ENCODE measurements at regions not wholly inside any gene's neighbourhood (a gene's known extent, or its start where the extent isn't known, plus 50 kb on each side); places are given as distances from the start of the nearest gene placed in this dataset.
"Not testable (repeated sequence)": the region's sequence is repeated elsewhere in the genome, so short reads cannot be mapped to it uniquely, and the experiment has no call there.

DNA sequence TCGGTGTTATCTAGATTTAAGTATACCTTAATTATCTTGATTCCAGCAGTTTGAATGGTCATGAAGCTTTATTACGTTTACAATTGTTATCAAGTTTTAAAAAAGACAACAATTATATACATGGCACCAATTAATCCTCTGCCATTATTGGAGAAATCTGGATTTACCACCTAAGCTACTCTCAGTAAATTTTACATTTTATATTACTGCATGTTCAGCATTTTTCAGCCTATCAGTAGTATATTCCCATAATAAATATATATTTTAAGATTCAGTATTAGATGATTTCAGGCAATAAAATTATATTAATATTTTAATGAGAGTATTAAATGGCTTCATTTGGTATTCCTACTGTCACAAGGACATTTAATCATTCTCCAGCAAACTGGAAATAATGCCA is 264.5 kb upstream of the PRDM9 start:
- no peak for DNase-seq (ENCODE audit: low spot score)

DNA sequence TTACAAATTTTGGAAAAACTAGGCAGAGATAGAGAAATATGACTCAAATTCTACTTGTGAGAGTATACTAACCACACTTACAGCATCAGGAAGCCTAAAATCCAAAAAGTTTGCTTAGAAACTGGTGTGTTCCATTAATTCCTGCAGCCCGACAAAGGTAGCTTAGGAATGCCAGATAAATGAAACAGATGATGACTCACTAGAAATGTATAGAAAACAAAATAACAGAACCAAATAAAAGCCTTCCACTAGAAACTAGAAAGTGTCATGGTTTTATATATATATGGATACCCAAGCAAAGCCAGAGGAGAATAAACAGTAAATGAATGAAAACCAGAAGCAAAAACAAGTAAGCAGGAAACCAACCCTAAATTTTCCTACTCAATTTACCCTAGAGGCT is 272.2 kb upstream of the PRDM9 start:
- no peak for DNase-seq (ENCODE audit: low spot score)

DNA sequence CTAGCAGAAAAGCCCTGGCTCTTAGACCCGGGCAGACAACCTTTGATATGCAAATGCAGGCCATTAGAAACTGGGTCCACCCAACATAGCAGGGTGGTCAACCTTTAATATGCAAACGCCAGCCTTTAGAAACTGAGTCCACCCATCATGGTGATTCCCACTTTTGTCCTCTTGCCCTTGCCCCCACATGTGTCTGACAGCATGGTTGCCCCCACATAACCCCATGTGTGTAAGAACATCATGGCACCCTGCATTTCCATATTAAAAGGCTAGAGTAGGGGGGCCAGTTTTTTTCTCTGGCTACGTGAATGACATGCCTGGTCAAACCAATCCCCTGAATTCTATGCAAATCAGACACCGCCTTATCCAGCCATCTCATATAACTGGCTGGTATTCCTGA is 273.2 kb upstream of the PRDM9 start:
- no peak for DNase-seq (ENCODE audit: low spot score)

DNA sequence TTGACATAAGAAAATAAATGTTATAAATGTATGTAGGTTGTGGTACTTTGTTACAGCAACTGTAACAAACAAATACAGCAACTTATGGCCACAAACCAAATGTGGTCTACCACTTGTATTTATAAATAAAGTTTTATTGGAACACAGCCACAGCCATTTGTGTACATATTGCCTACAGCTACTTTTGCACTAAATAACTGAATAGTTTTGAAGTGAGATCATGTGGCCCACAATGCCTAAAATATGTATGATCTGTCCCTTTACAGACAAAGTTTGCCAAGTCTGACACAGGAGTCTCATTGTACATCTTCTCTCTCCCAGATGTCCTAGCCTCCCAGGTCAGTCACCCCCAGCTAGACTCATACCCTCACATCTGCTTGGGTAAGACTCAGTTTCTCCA is 283.6 kb upstream of the PRDM9 start:
- no peak for DNase-seq (ENCODE audit: low spot score)

DNA sequence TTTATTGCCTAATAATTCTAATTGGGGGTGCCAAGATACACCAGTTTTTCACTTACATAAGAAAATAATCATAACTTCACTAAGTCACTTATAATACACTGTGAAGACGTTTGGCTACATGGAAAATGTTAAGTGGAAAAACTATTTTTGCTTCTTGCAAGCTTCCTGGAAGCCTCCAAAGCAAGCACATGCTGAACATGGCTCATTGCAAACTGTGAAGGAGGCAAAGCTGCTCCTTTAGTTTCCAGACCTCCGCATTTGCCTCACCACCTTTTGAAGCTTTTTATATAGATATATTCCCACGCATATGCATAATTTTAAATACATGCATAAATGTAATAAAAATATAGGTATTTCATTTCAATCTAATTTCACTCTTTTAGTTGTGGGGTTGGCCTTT is 285.6 kb upstream of the PRDM9 start:
- no peak for DNase-seq (ENCODE audit: low spot score)

DNA sequence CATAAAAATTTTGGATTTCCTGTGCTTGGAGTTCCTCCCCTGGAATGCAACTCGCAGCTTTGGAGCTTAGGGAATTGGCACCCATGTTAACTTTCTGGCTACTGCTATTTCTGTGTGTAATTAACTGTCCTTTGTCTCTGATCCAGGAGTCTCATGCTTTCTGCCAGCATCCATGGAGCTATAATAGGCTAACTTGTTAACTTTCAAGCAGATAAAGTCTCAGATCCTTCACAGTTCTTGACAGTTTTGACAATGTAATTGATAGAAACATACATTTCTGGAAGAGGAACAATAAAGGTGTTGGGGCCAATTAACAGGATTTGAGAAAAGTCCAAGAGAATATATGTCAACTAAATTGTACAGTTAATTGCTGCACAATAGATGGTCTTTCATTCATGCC is 290.2 kb upstream of the PRDM9 start:
- DNase-seq (ENCODE audit: low spot score) = no peak

DNA sequence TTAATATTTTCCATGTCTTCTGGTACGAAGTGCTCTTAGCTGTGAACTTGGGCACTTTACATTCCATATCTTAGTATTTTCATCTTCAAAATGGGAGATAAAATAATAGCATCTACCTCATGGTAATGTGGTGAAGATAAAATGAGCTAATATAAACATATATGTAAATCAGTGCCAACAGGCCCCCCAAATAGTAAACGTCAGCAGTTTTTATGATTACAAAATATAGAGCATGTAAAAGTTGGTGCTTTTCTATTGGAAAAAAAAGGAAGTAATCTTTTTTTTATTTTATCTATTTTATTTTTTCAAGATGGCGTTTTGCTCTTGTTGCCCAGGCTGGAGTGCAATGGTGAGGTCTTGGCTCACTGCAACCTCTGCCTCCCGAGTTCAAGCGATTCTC is 291.1 kb upstream of the PRDM9 start:
- no peak for DNase-seq (ENCODE audit: low spot score)

DNA sequence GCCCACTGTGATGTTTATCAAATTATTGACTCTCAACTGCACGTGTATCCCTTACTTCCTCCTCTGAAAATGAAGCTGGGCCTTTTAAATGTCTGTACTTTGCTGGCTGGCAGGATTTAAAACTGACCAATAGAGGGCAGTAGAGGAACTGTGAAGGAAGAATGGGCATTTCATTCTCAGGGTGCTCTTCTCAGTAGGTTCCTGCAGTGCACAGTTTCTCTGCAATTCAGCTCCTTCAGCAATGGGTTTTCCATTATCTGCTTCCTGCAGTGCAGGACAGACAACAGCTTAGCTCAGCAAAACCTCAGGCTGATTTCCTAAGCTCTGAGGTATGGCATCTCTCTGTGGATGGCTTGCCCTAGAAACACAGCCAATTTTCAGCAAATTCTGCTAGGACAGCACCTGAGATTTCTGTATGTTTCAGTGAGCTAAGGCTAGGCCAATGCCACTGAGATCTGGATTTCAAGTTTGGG is 298.4 kb upstream of the PRDM9 start:
- DNase-seq (ENCODE audit: low spot score) = no peak

DNA sequence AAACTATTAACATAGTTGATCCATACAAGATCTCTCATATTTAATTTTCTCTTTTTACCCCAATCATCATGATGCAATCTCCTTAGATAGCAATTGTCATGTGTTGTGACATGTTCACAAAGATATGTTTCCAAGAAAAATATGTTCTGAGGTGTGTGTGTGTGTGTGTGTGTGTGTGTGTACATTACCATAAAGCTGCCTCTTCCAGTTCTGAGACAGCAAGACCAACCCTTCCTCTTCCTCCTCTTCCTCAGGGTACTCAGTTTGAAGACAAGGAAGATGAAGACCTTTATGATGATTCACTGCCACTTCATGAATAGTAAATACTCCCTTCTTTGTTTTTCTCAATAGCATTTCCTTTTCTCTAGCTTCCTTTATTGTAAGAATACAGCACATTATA is 303.3 kb upstream of the PRDM9 start:
- no peak for DNase-seq (ENCODE audit: low spot score)

DNA sequence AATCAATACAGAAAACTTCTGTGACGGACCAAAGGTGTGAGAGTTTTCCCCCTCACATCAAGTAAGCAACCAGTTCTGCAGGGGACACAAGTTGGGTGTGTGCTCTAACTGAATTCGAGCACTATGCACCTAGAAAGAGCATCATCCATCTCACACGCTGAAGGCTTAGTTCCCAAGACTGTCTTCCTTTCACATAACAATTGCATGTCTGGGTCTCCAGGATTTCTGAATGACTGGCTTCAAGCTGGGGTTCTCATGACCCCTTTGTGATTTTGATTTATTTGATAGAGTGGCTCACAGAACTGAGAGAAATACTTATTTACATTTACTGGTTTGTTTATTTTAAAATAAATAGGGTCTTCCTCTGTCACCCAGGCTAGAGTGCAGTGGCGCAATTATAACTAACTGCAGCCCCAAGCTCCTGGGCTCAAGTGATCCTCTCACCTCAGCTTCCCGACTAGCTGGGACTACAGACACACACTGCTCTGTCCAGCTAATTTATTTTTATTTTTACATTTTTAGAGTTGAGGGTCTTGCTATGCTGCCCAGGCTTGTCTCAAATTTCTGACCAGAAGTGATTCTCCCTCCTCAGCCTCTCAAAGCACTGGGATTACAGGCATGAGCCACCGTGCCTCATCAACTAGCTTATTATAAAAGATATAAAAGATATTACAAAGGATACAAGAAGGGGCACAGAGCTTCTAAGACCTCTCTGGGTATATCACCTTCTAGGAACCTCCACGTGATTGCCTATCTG is 316.7 kb upstream of the CDH12 start:
- DNase-seq (ENCODE audit: low spot score) = no peak

DNA sequence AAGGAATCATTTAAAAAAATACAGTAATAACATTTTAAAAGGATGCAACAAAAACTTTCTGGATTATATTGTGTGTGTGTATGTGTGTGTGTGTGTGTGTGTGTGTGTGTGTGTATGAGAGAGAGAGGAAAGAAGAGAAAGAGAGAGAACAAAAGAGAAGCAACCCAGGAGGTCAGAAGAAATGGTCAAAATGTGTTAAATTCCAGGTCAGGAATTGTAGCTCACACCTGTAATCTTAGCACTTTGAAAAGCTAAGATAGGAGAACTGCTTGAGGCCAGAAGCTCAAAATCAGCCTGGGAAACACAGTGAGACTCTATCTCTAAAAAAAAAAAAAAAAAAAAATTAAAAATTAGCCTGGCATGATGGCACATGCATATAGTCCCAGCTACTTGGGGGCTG is 311.8 kb upstream of the CDH12 start:
- DNase-seq (ENCODE audit: low spot score) = no peak

DNA sequence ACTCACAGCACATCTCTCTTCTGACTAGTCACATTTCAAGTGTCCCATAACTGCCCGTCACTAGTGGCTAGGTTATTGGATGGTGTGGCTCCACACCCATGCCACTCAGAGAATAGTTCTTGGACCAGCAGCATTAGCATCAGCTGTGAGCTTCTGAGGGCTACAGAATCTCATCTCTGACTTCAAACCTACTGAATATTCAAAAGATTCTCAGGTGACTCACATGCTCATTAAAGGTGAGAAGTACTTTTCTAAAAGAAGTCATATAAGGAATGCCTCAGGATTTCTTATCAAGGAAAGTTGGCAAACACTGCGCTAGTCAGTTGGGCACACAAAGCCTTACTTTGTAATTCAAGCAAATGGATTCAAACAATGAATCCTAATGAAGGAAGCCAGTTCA is 305.0 kb upstream of the CDH12 start:
- DNase-seq (ENCODE audit: low spot score) = no peak

DNA sequence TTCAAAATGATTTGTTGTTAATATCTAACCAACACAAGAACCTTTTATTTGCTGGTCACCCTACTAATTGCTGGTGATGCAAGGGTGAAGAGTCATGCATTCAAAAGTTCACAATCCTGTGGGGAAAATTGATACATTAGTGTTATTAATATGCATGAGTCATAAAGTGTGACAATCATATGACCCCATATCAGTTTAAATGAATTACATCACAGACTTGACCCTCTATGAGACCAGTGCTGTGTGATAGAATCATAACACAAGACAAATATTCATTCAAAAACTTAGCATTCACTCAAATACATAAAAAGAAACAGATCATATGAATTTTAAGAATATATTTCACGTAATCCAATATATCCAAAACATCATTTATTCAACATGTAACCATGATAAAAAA is 304.6 kb upstream of the CDH12 start:
- no peak for DNase-seq (ENCODE audit: low spot score)

DNA sequence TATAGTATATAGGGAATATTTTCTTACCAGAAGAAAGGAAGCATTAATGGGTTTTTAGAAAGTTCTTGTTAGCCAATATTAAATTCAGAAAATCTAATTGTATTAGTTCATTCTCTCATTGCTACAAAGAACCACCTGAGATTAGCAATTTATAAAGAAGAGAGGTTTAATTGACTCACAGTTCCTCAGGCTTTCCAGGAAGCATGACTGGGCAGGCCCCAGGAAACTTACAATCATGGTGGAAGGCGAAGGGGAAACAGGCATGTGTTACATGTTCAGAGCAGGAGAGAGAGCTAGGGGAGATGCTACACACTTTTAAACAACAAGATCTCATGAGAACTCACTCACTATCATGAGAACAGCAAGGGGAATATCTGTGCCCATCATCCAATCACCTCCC is 304.0 kb upstream of the CDH12 start:
- no peak for DNase-seq (ENCODE audit: low spot score)

DNA sequence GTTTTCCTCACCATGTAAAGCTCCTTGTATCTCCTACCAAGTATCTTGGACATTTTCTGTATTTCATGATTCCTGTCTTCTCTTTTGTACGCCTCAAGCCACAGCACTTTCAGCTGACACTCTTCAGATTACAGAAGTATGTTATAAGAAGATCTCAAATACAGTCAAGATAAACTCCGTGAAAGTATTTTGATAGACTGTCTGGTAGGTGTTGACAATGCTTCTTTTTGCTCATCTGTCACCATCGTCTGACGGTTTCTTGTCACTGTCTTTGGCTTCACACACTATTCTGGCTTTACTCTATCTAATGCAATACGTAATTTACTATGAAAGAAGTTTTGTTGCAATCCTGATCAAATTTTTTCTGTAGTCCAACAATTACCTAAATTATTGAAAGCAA is 294.5 kb upstream of the CDH12 start:
- no peak for DNase-seq (ENCODE audit: low spot score)

DNA sequence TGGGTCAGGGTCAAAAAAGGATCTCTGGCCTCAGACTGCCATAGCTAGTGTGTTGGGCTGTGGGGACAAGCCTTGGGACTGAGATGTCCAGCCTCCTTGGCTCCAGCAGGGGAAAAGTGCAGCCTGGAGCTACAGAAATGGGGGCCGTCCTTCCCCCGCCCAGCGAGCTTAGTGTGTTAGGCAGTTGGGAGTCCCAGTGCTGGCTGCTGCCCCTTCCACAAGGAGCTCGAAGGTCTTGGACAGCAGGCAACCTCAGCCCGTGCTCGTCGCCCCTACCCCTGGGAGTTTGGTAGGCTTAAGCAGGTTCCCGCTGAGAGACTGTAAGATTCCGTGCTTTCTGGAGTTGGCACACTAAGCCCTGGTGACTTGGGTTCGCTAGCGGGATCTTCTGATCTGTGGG is 293.0 kb upstream of the CDH12 start:
- DNase-seq (ENCODE audit: low spot score) = no peak

DNA sequence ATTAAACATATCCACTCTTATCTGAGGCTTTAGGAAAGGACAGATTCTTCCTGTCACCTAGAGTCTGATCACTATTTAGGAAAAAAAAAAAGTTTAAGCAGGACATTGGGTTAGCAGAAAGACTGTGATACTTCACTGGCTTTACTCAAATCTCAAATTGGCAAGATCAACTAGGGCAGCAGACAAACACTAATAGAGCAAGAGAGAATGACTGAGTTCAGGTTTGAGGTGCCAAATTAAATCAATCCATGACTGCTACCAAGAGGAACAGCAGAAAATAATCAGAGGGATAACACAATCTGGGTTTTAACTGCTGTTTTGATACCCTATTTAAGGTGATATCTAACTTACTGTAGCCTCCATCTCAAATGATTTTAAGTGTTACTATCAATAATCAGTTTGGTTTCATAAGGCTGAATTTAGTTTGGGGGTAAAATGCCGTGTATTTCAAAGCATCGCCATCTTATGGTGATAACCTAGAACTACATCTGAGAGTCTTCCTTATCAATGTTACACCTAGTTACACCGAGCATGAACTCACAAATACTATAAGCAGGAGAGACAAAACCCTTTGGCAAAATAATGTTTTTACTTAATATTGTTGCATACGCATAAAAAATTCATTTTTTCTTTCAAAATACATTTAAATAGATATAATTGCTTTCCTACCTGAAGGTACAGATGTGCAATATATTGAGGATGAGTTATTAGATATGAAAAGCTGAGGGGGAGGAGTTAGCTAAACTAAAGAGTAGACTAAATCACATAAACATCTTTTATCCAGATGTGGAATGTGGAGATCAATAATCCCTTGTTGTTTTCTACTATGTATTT is 286.4 kb upstream of the CDH12 start:
- DNase-seq (ENCODE audit: low spot score) = no peak

DNA sequence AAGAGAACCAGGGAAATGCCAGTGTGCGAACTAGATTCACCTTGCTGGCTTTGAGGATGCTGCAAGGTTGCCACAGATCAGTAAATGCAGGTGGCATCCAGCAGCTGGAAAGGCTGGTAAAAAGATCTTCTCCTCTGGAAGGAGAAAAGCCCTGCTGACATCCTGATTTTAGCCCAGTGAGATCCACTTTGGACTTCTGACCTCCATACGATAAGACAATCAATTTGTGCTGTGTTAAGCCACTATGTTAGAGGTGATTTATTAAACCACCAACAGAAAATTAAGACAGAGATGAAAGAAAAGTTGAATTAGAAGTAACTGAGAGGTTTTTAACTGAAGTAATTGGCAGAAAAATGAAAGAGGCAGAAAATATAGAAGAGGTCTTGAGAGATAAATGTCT is 283.8 kb upstream of the CDH12 start:
- DNase-seq (ENCODE audit: low spot score) = no peak

DNA sequence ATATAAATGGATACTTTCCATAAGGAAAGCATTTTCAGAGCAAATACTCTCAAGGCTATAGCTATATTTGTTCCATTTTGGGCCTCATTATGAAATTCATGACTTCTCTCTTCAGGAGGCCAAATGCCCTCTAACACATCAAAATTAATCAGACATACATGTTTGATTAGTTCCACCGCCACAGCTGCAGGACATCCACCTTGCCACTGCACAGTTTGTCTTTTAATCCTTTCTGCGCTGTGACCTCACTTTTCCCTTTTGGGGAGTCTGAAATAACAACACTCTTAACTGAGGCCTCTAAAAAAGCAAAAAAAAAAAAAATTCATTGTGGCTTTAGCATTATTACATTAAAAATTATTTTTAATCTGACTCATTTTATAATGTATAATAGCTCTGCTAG is 279.1 kb upstream of the CDH12 start:
- no peak for DNase-seq (ENCODE audit: low spot score)

DNA sequence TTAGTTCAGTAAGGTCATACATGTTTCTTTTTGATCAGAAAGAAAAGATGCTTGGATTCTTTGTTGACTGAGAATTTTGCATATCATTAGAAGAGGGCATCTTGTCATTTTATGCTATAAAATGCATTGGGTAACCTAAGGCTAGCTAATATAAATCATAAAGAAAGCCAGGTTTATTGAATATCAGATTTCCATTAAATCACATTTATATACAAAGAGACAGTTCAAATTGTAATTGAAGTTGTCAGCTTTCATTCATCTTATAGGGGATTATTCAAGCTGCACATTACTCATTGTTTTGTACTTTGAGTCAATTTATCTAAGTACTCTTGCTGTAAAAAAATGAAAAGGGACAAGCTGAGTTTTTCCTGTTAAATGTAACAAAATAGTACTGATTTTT is 259.1 kb upstream of the CDH12 start:
- no peak for DNase-seq (ENCODE audit: low spot score)

DNA sequence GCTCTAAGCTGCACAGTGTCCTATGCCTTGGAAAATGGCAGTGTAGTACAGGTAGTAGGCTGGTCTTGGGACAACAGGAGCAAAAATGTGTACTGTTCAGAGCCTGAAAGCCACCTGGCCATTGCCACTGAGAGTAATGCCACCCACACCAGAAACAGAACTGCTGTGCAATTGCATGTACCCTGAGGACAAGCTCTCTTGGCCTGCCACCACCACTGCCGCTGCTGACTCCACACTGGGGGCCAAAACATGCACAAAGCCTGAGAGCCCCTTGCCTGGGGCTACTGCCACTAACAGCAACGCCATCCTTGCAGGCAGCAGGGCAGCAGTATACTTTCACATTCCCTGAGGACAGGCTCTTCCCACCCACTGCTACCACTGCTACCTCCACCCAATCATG is 251.9 kb upstream of the CDH12 start:
- no peak for DNase-seq (ENCODE audit: low spot score)

DNA sequence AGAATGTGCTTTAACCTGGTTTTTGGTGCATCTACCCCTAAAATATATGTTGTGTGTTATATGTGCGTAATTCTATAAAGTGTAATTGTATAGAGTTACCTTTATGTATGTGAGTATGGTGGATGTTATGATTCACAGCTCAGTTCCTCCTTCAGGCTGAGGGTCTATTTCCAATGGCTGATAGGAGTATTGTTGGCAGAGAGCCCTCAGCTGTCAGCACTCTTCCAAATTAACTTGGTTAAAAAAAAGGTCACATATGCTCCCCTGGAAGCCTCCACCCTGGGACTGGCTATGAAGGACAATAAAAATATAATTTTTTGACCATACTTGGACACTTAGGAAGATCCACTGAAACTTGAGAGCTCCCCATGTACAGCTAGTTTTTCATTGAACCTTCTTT is 250.4 kb upstream of the CDH12 start:
- no peak for DNase-seq (ENCODE audit: low spot score)

DNA sequence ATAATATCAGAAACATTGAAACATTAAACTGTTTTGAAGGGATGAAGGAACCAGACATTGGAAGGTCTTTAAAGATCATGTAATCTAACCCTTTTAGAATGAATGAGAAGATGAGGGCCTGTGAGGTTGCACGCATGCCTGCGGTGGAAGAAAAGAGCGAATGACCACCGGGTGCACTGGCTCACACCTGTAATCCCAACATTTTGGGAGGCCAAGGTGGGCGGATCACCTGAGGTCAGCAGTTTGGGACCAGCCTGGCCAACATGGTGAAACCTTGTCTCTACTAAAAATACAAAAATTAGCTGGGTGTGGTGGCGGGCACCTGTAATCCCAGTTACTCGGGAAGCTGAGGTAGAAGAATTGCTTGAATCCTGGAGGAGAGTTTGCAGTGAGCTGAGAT is 242.3 kb upstream of the CDH12 start:
- DNase-seq (ENCODE audit: low spot score) = not testable (repeated sequence)
